Lung (tissue), 11 donors: ENCODE measurements at regions not wholly inside any gene's neighbourhood (a gene's known extent, or its start where the extent isn't known, plus 50 kb on each side); places are given as distances from the start of the nearest gene placed in this dataset.
A peak's percentile ranks its signal among the peaks of the same experiment; 100 is the strongest.

ENCODE experiments used
- ATAC-seq: fragments of 200-7000 bp; cut with Tn5 transposase; one replicate; pipeline ENCODE4 v1.9.1; 2020; ENCODE audit warnings: moderate number of reproducible peaks; ENCODE audit not compliant: insufficient read depth, low FRiP score
- DNase-seq, 3 donors: peaks; one replicate each; pipeline ENCODE4 v3.0.0-alpha.2; 2013 to 2017
- H3K27ac ChIP-seq, 2 donors: one replicate each; pipeline ENCODE4 v1.5.1; 2013; ENCODE audit warnings: mild to moderate bottlenecking in 2 of 2, moderate library complexity in 2 of 2, control low read depth in 1 of 2, inconsistent platforms in 1 of 2, low read depth in 1 of 2, low read length in 1 of 2
- H3K27me3 ChIP-seq, 3 donors: one replicate each; pipeline ENCODE4 v1.5.1; 2013; ENCODE audit warnings: low read length in 2 of 3; ENCODE audit not compliant: control insufficient read depth in 3 of 3, insufficient read depth in 3 of 3
- H3K36me3 ChIP-seq, 4 donors: one replicate each; pipeline ENCODE4 v1.5.1; 2013; ENCODE audit warnings: low read length in 4 of 4, mild to moderate bottlenecking in 1 of 4, moderate library complexity in 1 of 4; ENCODE audit not compliant: control insufficient read depth in 4 of 4, insufficient read depth in 4 of 4
- H3K4me1 ChIP-seq, 5 donors: one replicate each; pipeline ENCODE4 v1.5.1; 2013; ENCODE audit warnings: low read length in 5 of 5, mild to moderate bottlenecking in 2 of 5, moderate library complexity in 1 of 5; ENCODE audit not compliant: control insufficient read depth in 5 of 5, insufficient read depth in 5 of 5
- H3K4me3 ChIP-seq: one replicate; pipeline ENCODE4 v1.5.1; 2013; ENCODE audit warnings: mild to moderate bottlenecking, control low read depth, moderate library complexity
- H3K9ac ChIP-seq, 2 donors: one replicate each; pipeline ENCODE4 v1.5.1; 2013; ENCODE audit warnings: low read length in 2 of 2, control low read depth in 1 of 2; ENCODE audit not compliant: insufficient read depth in 1 of 2
- H3K9me3 ChIP-seq, 4 donors: one replicate each; pipeline ENCODE4 v1.5.1; 2013; ENCODE audit warnings: low read length in 3 of 4, mild to moderate bottlenecking in 1 of 4, moderate library complexity in 1 of 4; ENCODE audit not compliant: control insufficient read depth in 4 of 4, insufficient read depth in 3 of 4
- CTCF ChIP-seq: IDR thresholded peaks from 2 replicates; pipeline ENCODE4 v1.5.1; 2012; ENCODE audit warnings: mild to moderate bottlenecking; ENCODE audit errors: control extremely low read depth, extremely low read depth
- WGBS, 2 donors: extraction: QIAGEN DNeasy Blood & Tissue Kit; methylation state at CpG; one replicate each; pipeline ENCODE4 v1.1.7; 2013; 5-methylcytosine and 5-hydroxymethylcytosine counted together
- donor health status: control.
- donor health status: control.
- donor health status: Bipolar disorder and iron deficiency.
- donor health status: healthy.
- donor health status: DM: yes; HTN: yes; CAD: no.

DNA sequence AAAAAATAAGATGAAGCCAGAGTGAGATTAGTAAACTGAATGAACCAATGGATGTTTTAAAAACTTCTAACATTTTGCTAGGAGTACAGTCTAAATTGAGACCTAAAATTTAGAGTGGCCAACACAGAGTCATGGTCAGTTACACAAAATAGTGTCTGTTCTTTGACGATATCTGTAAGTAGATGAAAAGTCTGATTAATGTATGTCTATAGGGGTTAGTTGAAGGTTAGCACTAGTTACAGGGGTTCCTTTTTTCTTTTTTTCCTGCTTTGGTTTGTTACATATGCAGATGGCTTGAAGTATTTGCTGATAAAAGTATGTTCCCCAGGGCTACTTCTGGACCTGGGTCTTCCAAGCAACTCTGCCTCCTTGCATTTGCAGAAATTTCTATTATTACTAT lies 90.1 kb upstream of the MTPN start:
- H3K36me3 ChIP-seq: no peaks in the 10 kb centered on the region
- H3K4me3 ChIP-seq: no peak overlapping the region
- no peak for TF ChIP-seq CTCF
- no peak for ATAC-seq
- H3K4me1 ChIP-seq: peaks cover 0 to 29% (median 6%) of the 10 kb centered on the region in 5 donors
- no peaks in the 10 kb centered on the region for H3K9me3 ChIP-seq
- no peak for DNase-seq
- H3K9ac ChIP-seq: no peak overlapping the region
- 77 to 89% methylated on average over 1 of the region's 1 CpG for WGBS, 2 donors
- H3K27ac ChIP-seq: no peak overlapping the region
- no peaks in the 10 kb centered on the region for H3K27me3 ChIP-seq

DNA sequence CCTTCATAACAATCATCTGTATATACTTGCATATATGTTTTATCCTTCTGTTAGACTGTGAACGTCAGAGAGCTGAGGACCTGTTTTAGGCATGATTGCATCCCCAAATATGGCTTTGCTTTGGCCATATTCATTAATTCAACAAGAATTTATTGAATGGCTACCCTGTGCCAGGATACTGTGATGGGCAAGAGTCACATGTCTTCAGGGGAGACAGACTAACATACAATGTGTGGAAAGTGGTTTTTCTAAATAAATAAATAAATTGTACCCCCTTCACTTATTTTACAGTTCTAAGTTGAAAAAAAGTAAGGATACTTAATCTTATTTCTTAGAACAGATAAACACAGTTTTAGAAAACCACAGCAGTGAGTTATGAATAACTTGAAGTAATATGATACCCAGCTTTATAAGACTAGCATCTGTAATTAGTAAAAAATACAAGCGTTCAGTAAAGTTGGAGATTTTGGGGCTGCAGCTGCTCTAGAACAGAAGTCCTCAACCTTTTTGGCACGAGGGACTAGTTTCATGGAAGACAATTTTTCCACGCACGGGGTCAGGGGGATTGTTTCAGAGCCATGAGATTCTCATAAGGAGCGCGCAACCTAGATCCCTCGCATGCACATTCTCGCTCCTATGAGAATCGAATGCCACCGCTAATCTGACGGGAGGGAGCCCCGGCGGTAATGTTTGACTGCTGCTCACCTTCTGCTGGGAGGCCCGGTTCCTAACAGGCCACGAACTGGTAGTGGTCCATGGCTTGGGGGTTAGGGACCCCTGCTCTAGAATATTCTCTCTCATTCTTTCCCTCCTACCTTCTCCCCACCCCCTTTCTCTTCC lies 89.4 kb upstream of the MTPN start:
- no peak overlapping the region for H3K9ac ChIP-seq
- DNase-seq: no peak
- H3K9me3 ChIP-seq: no peaks in the 10 kb centered on the region
- WGBS, 2 donors: 91 to 97% methylated on average over 16 of the region's 16 CpGs
- TF ChIP-seq CTCF: no peak
- peaks cover 0 to 35% (median 9%) of the 10 kb centered on the region in 5 donors for H3K4me1 ChIP-seq
- ATAC-seq: no peak
- H3K27me3 ChIP-seq: no peaks in the 10 kb centered on the region
- no peak overlapping the region for H3K4me3 ChIP-seq
- no peak overlapping the region for H3K27ac ChIP-seq
- no peaks in the 10 kb centered on the region for H3K36me3 ChIP-seq

- H3K9me3 ChIP-seq: no peaks in the 10 kb centered on the region
- H3K27me3 ChIP-seq: no peaks in the 10 kb centered on the region
- H3K4me1 ChIP-seq: peaks cover 0 to 35% (median 9%) of the 10 kb centered on the region in 5 donors
- DNase-seq: peak in 2 of 3 donors; percentile 18 to 34
- no peak for ATAC-seq
- H3K9ac ChIP-seq: no peak overlapping the region
- no peak overlapping the region for H3K27ac ChIP-seq
- TF ChIP-seq CTCF: no peak
- H3K36me3 ChIP-seq: no peaks in the 10 kb centered on the region
- H3K4me3 ChIP-seq: no peak overlapping the region
Observed at GRCh38 chr7:136064627-136065237, 87.6 kb upstream of the MTPN start.
